ENCODE measurements at regions not wholly inside any gene's neighbourhood (a gene's known extent, or its start where the extent isn't known, plus 50 kb on each side); places are given as distances from the start of the nearest gene placed in this dataset.

DNA sequence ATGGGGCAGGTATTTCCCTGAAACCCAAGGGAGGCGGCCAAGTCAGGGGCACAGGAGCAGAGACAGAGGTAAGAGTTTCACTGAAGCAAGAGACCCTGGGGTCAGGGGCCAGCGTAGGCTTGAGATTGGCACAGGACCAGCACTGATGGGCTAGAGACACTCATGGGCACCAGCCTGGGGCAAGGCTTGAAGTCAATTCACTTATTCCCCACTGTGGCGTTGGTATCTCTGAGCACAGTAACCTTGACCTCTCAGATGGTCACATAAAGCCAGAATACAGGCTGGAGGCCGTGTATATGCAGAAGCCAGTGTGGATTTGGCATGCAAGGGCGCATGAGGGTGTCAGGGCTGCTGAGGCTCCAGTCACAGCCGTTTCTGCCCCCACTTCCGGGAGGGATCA lies 173.5 kb upstream of the GPR12 start:
- TF ChIP-seq, protein P1, sequence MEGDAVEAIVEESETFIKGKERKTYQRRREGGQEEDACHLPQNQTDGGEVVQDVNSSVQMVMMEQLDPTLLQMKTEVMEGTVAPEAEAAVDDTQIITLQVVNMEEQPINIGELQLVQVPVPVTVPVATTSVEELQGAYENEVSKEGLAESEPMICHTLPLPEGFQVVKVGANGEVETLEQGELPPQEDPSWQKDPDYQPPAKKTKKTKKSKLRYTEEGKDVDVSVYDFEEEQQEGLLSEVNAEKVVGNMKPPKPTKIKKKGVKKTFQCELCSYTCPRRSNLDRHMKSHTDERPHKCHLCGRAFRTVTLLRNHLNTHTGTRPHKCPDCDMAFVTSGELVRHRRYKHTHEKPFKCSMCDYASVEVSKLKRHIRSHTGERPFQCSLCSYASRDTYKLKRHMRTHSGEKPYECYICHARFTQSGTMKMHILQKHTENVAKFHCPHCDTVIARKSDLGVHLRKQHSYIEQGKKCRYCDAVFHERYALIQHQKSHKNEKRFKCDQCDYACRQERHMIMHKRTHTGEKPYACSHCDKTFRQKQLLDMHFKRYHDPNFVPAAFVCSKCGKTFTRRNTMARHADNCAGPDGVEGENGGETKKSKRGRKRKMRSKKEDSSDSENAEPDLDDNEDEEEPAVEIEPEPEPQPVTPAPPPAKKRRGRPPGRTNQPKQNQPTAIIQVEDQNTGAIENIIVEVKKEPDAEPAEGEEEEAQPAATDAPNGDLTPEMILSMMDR (IDR thresholded peaks at IDR 0.05; ENCODE audit: borderline replicate concordance, insufficient read depth, low read depth, low read length): no peak
- H3K4me3 ChIP-seq (ENCODE audit: low read depth, low read length): no peak overlapping the region

DNA sequence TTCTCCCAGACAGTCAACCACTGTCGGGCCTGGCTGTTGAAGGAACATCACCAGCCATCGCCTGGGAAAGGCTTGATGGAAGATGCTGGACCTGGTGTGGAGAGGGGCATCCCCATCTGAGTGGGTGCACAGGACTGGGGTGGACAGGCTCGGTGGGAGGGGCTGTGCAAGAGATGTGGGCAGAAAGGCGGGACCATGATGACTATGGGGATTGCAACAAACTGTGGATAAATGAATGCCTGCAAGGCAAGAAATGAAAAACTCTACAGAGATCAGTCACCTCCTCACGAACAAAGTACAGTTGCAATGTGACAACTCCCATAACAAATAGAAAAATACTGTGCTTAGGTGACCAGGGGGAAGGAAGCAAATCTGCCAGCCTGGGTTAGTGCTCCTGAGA lies 171.9 kb upstream of the GPR12 start:
- TF ChIP-seq, protein P1 (IDR thresholded peaks at IDR 0.05; ENCODE audit: borderline replicate concordance, insufficient read depth, low read depth, low read length): no peak
- H3K4me3 ChIP-seq (ENCODE audit: low read depth, low read length): no peak overlapping the region

DNA sequence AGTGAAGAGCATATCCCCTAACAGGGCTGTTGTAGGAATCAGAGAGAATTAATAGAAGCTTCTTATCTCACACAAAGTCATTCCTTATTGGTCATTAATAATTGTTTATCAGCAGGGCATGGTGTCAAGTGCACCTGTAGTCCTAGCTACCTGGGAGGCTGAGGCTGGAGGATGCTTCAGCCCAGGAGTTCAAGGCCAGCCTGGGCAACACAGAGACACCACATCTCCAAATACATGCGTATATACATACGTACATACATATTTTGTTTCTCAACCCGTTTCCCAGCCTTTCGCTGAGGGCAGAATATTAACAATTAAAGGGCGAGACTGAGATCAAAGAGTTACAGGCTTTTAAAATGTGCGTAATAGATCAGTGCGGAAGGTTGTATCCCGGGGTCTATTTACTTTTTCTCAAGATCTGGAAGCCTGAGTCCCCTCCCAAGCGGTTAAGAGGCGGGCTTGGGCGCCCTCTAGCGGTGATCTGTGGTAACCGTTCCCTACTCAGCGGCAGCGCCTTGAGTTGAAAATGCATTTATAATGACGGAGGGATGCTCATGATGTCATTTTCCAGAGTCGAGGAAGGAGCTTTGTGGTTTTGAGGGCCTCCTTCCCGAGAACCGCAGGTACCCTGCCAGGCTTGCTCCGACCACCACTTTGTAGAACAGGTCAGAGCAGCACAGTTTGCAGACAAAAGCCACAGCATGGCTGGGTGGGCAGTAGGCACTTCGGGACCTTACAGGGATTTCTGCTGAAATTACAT lies 169.6 kb upstream of the GPR12 start:
- no peak overlapping the region for H3K4me3 ChIP-seq (ENCODE audit: low read depth, low read length)

DNA sequence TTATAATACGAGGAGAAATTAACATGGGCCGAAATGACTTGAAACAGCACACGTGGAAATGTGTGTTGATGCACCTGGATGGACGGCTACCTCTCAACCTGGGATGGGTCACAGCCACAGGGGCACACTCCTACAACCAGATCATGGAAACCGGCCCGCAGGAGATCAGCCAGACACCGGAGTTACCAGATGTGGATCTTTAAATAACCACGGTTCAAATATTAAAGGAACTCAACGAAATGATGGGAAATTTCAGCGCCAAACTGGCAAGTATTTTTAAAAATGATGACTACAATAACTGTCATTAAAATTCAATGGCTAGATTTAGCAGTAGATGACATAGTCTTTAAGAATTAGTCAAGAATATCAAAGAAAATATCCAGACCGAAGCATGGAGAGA lies 166.9 kb upstream of the GPR12 start:
- TF ChIP-seq, protein P1 (IDR thresholded peaks at IDR 0.05; ENCODE audit: borderline replicate concordance, insufficient read depth, low read depth, low read length): no peak
- H3K4me3 ChIP-seq (ENCODE audit: low read depth, low read length): no peak overlapping the region

More for the DNA sequence above, 169.6 kb upstream of the GPR12 start:
- TF ChIP-seq, protein P1 (IDR thresholded peaks at IDR 0.05; ENCODE audit: borderline replicate concordance, insufficient read depth, low read depth, low read length): peak; percentile 84

DNA sequence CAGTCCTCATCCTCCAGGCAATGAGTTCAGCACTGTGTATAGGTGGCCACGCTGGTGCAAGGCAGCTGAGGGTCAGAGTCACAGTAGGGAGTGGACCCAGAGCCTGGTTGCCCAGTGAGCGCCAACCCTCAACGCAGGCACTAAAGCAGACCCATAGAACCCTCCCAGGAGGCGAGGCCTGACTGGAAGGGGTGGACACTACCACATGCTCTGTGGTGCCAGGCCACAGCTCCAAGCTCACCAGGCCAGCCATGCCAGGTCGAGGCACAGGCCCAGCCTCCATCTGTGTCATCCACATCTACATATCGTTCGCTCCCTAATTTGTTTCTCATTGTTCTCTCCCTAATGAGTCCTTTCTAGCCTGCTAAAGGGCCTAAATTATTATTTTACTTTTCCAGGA lies 165.8 kb upstream of the GPR12 start:
- TF ChIP-seq, protein P1 (IDR thresholded peaks at IDR 0.05; ENCODE audit: borderline replicate concordance, insufficient read depth, low read depth, low read length): no peak

DNA sequence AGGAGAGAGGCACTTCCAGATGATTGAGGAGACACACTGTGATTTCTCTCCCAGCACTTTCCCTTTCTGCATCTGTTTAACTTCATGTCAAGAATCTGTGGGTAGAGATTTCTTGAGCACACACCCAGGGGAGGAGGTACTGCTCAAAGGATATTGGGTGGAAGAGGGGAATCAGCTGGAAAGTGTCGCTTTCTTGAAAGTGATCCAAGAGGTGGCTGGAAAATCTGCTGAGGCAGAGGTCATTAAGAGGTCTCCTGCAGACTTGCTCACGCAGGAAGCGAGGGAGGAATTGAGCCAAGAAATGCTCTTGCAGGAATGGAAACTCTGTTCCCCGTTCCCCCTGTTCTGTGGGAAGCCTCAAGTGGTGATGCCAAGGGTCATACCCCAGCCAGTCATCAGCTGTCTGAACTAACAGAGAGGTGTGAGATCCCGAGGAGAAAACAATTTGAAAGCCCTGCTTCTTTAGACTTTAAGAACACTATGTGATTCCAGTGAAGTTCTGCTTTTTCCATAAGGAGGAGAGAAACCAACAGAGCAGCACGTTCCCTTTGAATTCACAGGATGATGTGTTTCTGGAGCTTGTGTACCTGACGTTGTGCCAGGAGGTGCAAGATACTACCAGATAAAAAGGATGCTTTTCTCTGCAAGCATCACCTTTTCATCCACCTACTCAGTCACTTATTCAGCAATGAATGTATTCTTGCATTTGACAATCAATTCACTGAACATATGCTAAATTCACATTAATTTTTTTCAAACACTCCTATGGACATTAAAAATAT lies 163.4 kb upstream of the GPR12 start:
- H3K4me3 ChIP-seq (ENCODE audit: low read depth, low read length): no peak overlapping the region
- TF ChIP-seq, protein P1 (IDR thresholded peaks at IDR 0.05; ENCODE audit: borderline replicate concordance, insufficient read depth, low read depth, low read length): no peak

More for the DNA sequence above, 165.8 kb upstream of the GPR12 start:
- no peak overlapping the region for H3K4me3 ChIP-seq (ENCODE audit: low read depth, low read length)
